Smooth muscle cell (in vitro differentiated cells): ENCODE measurements at regions not wholly inside any gene's neighbourhood (a gene's known extent, or its start where the extent isn't known, plus 50 kb on each side); places are given as distances from the start of the nearest gene placed in this dataset.
A peak's percentile ranks its signal among the peaks of the same experiment; 100 is the strongest.

ENCODE experiments used
- DNase-seq: peaks from one replicate; lab custom pipeline; 2025; ENCODE audit not compliant: unreplicated experiment; lab: John Stamatoyannopoulos, UW
- H2AFZ ChIP-seq: fragments of 200-600 bp; sonication (generic); 2 replicates; pipeline ENCODE4 v1.6.0; 2016; ENCODE audit warnings: antibody characterized with exemption, low read depth, mild to moderate bottlenecking
- H3F3A ChIP-seq: fragments of 200-600 bp; sonication (generic); 2 replicates; pipeline ENCODE4 v1.6.0; 2017; ENCODE audit warnings: antibody characterized with exemption, low read depth
- H3K27ac ChIP-seq: fragments of 200-600 bp; sonication (generic); 2 replicates; pipeline ENCODE4 v1.5.1; 2016; ENCODE audit warnings: low read depth, mild to moderate bottlenecking
- H3K27me3 ChIP-seq: fragments of 200-600 bp; sonication (generic); 2 replicates; pipeline ENCODE4 v1.6.1; 2016; ENCODE audit warnings: low read depth, mild to moderate bottlenecking
- H3K36me3 ChIP-seq: fragments of 200-600 bp; sonication (generic); 2 replicates; pipeline ENCODE4 v1.5.1; 2016; ENCODE audit warnings: low read depth
- H3K4me1 ChIP-seq: fragments of 200-600 bp; sonication (generic); 2 replicates; pipeline ENCODE4 v1.5.1; 2016; ENCODE audit warnings: low read depth
- H3K4me2 ChIP-seq: fragments of 200-600 bp; sonication (generic); 2 replicates; pipeline ENCODE4 v1.6.0; 2016; ENCODE audit warnings: mild to moderate bottlenecking
- H3K4me3 ChIP-seq: fragments of 200-600 bp; sonication (generic); 2 replicates; pipeline ENCODE4 v1.5.1; 2016; ENCODE audit warnings: mild to moderate bottlenecking
- H3K79me2 ChIP-seq: fragments of 200-600 bp; sonication (generic); 2 replicates; pipeline ENCODE4 v1.6.0; 2016; ENCODE audit warnings: low read depth, mild to moderate bottlenecking
- H3K9ac ChIP-seq: fragments of 200-600 bp; sonication (generic); 2 replicates; pipeline ENCODE4 v1.6.0; 2016; ENCODE audit warnings: low read depth
- H3K9me3 ChIP-seq: fragments of 200-600 bp; sonication (generic); replicated peaks from 2 replicates; pipeline ENCODE4 v1.5.1; 2016; ENCODE audit warnings: low read depth
- H4K20me1 ChIP-seq: fragments of 200-600 bp; sonication (generic); 2 replicates; pipeline ENCODE4 v1.6.0; 2016; ENCODE audit warnings: low read depth
- WGBS: methylation state at CpG from one replicate; pipeline ENCODE4 v1.1.7; 2016; ENCODE audit warnings: low lambda C conversion rate; 5-methylcytosine and 5-hydroxymethylcytosine counted together
- TF ChIP-seq, protein P1 (sequence below): fragments of 200-600 bp; sonication (generic); IDR thresholded peaks from 2 replicates; pipeline ENCODE4 v1.5.1; 2017; ENCODE audit warnings: borderline replicate concordance, mild to moderate bottlenecking, antibody characterized with exemption; ENCODE audit not compliant: insufficient read depth, poor library complexity, severe bottlenecking

- H4K20me1 ChIP-seq = no peaks in the 10 kb centered on the region
- H3K79me2 ChIP-seq = no peaks in the 10 kb centered on the region
- H3K9me3 ChIP-seq = no peaks in the 10 kb centered on the region
- no peaks in the 10 kb centered on the region for H3K27me3 ChIP-seq
- peaks cover 25% of the 10 kb centered on the region for H3K4me1 ChIP-seq
- H2AFZ ChIP-seq = peak overlapping the region; percentile 79
- peak overlapping the region; percentile 45 for H3K4me2 ChIP-seq
- peak overlapping the region; percentile 56 for H3K27ac ChIP-seq
- no peak overlapping the region for H3K9ac ChIP-seq
- peaks cover 9% of the 10 kb centered on the region for H3F3A ChIP-seq
- TF ChIP-seq, protein P1, sequence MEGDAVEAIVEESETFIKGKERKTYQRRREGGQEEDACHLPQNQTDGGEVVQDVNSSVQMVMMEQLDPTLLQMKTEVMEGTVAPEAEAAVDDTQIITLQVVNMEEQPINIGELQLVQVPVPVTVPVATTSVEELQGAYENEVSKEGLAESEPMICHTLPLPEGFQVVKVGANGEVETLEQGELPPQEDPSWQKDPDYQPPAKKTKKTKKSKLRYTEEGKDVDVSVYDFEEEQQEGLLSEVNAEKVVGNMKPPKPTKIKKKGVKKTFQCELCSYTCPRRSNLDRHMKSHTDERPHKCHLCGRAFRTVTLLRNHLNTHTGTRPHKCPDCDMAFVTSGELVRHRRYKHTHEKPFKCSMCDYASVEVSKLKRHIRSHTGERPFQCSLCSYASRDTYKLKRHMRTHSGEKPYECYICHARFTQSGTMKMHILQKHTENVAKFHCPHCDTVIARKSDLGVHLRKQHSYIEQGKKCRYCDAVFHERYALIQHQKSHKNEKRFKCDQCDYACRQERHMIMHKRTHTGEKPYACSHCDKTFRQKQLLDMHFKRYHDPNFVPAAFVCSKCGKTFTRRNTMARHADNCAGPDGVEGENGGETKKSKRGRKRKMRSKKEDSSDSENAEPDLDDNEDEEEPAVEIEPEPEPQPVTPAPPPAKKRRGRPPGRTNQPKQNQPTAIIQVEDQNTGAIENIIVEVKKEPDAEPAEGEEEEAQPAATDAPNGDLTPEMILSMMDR = no peak
- 28% methylated on average over 3 of the region's 3 CpGs for WGBS
- H3K36me3 ChIP-seq = no peaks in the 10 kb centered on the region
- no peak overlapping the region for H3K4me3 ChIP-seq
- DNase-seq = no peak
These were observed 55.4 kb upstream of the RNU6-8 start for GRCh38 chr14:32258336-32258993.

DNA sequence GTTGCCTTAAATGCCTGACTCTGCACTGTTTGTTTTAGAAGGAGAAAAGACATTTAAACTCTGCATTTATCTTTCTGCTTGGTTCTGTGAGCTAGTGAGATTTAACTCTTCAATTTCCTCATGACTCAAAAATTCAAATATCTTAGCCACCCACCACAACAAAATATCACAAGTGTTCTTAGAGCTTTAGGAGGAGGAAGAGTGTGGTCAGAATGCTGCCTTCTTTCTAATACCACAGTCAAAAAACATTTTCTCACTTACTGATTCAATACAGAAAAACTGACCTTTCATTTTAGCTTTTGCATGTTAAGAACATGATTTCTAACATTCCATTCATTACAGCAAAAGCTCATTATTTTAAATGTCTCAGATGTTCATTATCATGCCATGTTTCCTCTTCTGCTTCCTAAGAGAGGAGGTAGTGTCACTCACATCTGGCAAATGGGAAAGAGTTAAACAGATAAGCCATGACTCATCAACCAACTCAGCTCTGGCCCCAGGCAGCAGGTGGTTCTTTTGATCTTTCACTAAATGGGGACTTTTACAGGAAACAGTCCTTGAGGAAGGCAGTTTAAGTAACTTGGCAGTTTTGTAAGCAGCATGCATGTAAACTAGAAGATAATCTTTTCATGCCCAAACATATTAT lies 56.4 kb upstream of the RNU6-8 start:
- Histone ChIP-seq H4K20me1 (no peaks in the 10 kb centered on the region), H3K9ac (no peak overlapping the region), H3K4me1 (peaks cover 25% of the 10 kb centered on the region), H3K4me3 (no peak overlapping the region), H3K36me3 (peaks cover 5% of the 10 kb centered on the region), H3K79me2 (no peaks in the 10 kb centered on the region), H3K4me2 (peak overlapping the region; percentile 45), H2AFZ (no peak overlapping the region), H3K27me3 (no peaks in the 10 kb centered on the region), H3K9me3 (peaks cover 7% of the 10 kb centered on the region), H3K27ac (peak overlapping the region; percentile 56), H3F3A (peaks cover 9% of the 10 kb centered on the region)
- TF ChIP-seq, protein P1 = no peak
- no peak for DNase-seq

DNA sequence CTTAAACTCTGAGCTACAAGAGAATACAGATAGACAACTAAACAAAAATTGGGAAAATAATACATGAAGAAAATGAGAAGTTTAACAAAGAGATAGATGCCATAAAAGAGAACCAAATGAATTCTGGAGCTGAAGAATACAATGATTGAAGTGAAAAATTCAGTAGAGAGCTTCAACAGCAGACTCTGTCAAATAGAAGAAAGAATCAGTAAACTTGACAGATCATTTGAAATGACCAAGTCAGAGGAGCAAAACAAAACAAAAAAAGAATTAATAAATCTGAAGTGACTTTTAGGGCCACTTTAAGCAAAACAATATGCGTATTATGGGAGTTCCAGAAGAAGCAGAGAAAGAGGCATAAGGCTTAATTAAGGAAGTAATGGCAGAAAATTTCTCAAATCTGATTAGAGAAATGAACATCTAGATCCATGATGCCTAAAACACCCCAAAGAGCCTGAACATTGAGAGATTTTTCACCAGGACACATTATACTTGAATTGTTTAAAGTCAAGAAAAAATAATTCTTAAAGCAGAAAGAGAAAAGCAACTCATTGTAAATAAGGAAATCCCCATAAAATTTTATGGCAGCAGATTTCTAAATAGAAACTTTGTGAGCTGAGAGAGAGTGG lies 61.0 kb upstream of the RNU6-8 start:
- no peak overlapping the region for H3K9ac ChIP-seq
- no peak overlapping the region for H3K4me3 ChIP-seq
- TF ChIP-seq, protein P1 = no peak
- peaks cover 5% of the 10 kb centered on the region for H3F3A ChIP-seq
- no peak for DNase-seq
- no peaks in the 10 kb centered on the region for H3K27me3 ChIP-seq
- H3K4me1 ChIP-seq = peaks cover 10% of the 10 kb centered on the region
- no peak overlapping the region for H3K4me2 ChIP-seq
- WGBS = 100% methylated on average over 1 of the region's 1 CpG
- no peak overlapping the region for H3K27ac ChIP-seq
- no peaks in the 10 kb centered on the region for H4K20me1 ChIP-seq
- no peak overlapping the region for H2AFZ ChIP-seq
- peaks cover 6% of the 10 kb centered on the region for H3K36me3 ChIP-seq
- H3K9me3 ChIP-seq = peaks cover 26% of the 10 kb centered on the region
- no peaks in the 10 kb centered on the region for H3K79me2 ChIP-seq
